Loucy (cell line): ENCODE measurements at regions not wholly inside any gene's neighbourhood (a gene's known extent, or its start where the extent isn't known, plus 50 kb on each side); places are given as distances from the start of the nearest gene placed in this dataset.
"Not testable (repeated sequence)": the region's sequence is repeated elsewhere in the genome, so short reads cannot be mapped to it uniquely, and the experiment has no call there.

ENCODE experiments used
- H2AFZ ChIP-seq: fragments of 200-600 bp; sonication (generic); 2 replicates; pipeline ENCODE4 v1.6.0; 2016; ENCODE audit warnings: antibody characterized with exemption, mild to moderate bottlenecking, low read length, moderate library complexity
- H3F3A ChIP-seq: fragments of 200-600 bp; 2 replicates; pipeline ENCODE4 v1.6.0; 2016; ENCODE audit warnings: antibody characterized with exemption, low read depth, mild to moderate bottlenecking
- H3K27me3 ChIP-seq: fragments of 200-600 bp; sonication (generic); 2 replicates; pipeline ENCODE4 v1.6.1; 2014; ENCODE audit warnings: low read length, mild to moderate bottlenecking; ENCODE audit not compliant: insufficient read depth, poor library complexity, severe bottlenecking
- H3K36me3 ChIP-seq: fragments of 200-600 bp; sonication (generic); 2 replicates; pipeline ENCODE4 v1.6.1; 2016; ENCODE audit warnings: low read length; ENCODE audit not compliant: insufficient read depth
- H3K4me1 ChIP-seq: fragments of 200-600 bp; sonication (generic); 2 replicates; pipeline ENCODE4 v1.5.1; 2014; ENCODE audit warnings: low read length, mild to moderate bottlenecking; ENCODE audit not compliant: insufficient read depth, poor library complexity, severe bottlenecking
- H3K4me2 ChIP-seq: fragments of 200-600 bp; sonication (generic); 2 replicates; pipeline ENCODE4 v1.6.0; 2014; ENCODE audit warnings: antibody characterized with exemption, low read length, low read depth, mild to moderate bottlenecking; ENCODE audit not compliant: poor library complexity, severe bottlenecking
- H3K4me3 ChIP-seq: fragments of 200-600 bp; sonication (generic); 2 replicates; pipeline ENCODE4 v1.5.1; 2014; ENCODE audit warnings: low read length, mild to moderate bottlenecking, mixed read lengths; ENCODE audit not compliant: poor library complexity, severe bottlenecking
- H3K79me2 ChIP-seq: fragments of 200-600 bp; sonication (generic); 2 replicates; pipeline ENCODE4 v1.6.1; 2014; ENCODE audit warnings: low read length; ENCODE audit not compliant: insufficient read depth
- H3K9ac ChIP-seq: fragments of 200-600 bp; sonication (generic); 2 replicates; pipeline ENCODE4 v1.6.0; 2014; ENCODE audit warnings: mild to moderate bottlenecking, low read depth, low read length, moderate library complexity; ENCODE audit not compliant: poor library complexity, severe bottlenecking
- H3K9me2 ChIP-seq: fragments of 200-600 bp; sonication (generic); replicated peaks from 2 replicates; pipeline ENCODE4 v1.6.1; 2016; ENCODE audit warnings: low read depth, low read length, mixed read lengths
- H3K9me3 ChIP-seq: fragments of 200-600 bp; sonication (generic); 2 replicates; pipeline ENCODE4 v1.6.1; 2014; ENCODE audit warnings: mild to moderate bottlenecking, antibody characterized with exemption, low read length, low read depth; ENCODE audit not compliant: insufficient read depth
- H4K20me1 ChIP-seq: fragments of 200-600 bp; sonication (generic); 2 replicates; pipeline ENCODE4 v1.6.0; 2014; ENCODE audit warnings: antibody characterized with exemption, low read length, mild to moderate bottlenecking; ENCODE audit not compliant: insufficient read depth, poor library complexity, severe bottlenecking
- EZH2phosphoT487 ChIP-seq: fragments of 200-600 bp; IDR thresholded peaks from 2 replicates; pipeline ENCODE4 v1.6.1; 2018; ENCODE audit warnings: antibody characterized with exemption, mild to moderate bottlenecking, moderate library complexity, borderline replicate concordance
- TF ChIP-seq, protein P1 (sequence below): fragments of 200-600 bp; sonication (generic); conservative IDR thresholded peaks from 2 replicates; pipeline ENCODE4 v1.5.1; 2014; ENCODE audit warnings: mild to moderate bottlenecking, antibody characterized with exemption, low read length

DNA sequence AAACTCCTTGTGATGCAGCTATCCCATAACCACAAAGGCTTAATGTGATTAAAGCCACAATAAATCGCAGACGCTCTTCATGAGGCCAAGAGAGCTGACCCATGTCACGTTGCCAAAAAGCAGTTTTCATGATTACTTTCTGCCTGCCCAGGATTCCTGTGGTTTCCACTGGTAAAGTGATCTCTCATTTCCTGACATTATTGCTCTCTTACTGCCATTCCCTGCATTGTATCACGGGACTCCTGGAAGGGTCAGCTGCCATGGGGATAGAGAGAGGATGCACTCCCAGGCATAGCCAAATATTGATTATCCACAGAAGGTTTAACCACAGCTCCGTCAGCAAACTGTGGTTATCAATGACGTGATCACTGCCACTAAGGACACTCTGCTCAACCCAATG, 103.8 kb upstream of the SLC1A3 start:
- Histone ChIP-seq H3K4me3 (no peak overlapping the region), H3K9ac (no peak overlapping the region), H3K79me2 (no peaks in the 10 kb centered on the region), H3K36me3 (no peaks in the 10 kb centered on the region), H3K4me1 (no peaks in the 10 kb centered on the region), H3K27me3 (no peaks in the 10 kb centered on the region), H3K4me2 (no peak overlapping the region), H2AFZ (no peak overlapping the region), H3F3A (no peaks in the 10 kb centered on the region), H3K9me3 (no peaks in the 10 kb centered on the region), H4K20me1 (no peaks in the 10 kb centered on the region), H3K9me2 (no peaks in the 10 kb centered on the region)
- TF ChIP-seq, protein P1, sequence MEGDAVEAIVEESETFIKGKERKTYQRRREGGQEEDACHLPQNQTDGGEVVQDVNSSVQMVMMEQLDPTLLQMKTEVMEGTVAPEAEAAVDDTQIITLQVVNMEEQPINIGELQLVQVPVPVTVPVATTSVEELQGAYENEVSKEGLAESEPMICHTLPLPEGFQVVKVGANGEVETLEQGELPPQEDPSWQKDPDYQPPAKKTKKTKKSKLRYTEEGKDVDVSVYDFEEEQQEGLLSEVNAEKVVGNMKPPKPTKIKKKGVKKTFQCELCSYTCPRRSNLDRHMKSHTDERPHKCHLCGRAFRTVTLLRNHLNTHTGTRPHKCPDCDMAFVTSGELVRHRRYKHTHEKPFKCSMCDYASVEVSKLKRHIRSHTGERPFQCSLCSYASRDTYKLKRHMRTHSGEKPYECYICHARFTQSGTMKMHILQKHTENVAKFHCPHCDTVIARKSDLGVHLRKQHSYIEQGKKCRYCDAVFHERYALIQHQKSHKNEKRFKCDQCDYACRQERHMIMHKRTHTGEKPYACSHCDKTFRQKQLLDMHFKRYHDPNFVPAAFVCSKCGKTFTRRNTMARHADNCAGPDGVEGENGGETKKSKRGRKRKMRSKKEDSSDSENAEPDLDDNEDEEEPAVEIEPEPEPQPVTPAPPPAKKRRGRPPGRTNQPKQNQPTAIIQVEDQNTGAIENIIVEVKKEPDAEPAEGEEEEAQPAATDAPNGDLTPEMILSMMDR, result no peak
- TF ChIP-seq EZH2phosphoT487, result no peak

DNA sequence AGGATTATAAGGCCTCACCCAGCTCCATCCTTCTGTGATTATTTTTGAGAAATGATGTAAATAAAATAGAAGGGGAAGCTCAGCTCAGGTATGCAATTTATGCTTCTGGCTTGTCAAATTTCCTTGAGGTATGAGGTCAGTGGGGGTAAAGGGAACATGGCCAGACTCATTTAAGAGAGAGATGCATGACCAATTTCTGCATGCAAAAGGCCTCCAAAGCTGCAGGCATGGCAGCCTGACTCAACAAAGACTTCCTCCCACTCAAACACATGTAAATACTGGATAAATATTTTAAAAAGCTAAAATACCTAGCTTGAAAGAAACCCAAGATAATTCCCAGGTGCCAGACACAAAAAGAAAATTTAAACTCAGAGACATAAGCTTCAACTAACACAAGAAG, 101.4 kb upstream of the SLC1A3 start:
- Histone ChIP-seq H3K4me3 (no peak overlapping the region), H3K9me2 (no peaks in the 10 kb centered on the region), H2AFZ (no peak overlapping the region), H3F3A (no peaks in the 10 kb centered on the region), H3K36me3 (no peaks in the 10 kb centered on the region), H4K20me1 (no peaks in the 10 kb centered on the region), H3K4me2 (no peak overlapping the region), H3K9ac (no peak overlapping the region), H3K9me3 (no peaks in the 10 kb centered on the region), H3K27me3 (no peaks in the 10 kb centered on the region), H3K4me1 (no peaks in the 10 kb centered on the region), H3K79me2 (no peaks in the 10 kb centered on the region)
- TF ChIP-seq, protein P1, result no peak
- no peak for TF ChIP-seq EZH2phosphoT487

DNA sequence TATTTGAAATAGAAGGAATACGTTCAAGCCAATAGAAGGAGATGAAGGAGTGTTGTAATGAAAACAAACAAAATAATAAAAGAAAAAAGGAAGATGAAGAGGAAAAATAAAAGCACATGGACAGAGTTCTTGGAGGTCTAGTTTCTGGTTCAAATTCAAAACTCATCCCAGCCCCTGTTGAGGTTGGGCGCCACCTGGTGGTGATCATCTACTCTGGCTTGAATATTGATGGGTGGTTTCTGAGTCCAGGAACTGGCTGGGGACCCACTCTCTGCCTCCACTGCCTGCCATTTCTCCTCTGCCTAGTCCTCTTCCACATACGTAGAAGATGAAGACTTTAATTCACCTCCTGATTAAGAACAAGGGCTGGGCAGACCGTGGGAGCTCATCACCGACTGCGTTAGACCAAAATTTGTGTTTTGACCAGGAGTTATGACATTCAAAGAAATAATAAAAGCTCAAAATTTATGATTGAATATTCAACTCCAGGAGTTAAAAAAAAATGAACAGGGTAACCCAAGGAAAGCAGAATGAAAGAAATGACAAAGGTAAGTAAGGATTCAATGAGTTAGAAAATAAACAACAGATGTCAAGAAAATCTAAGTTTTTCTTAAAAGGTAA, 99.0 kb upstream of the SLC1A3 start:
- no peak overlapping the region for H3K4me2 ChIP-seq
- H3K4me1 ChIP-seq, result no peaks in the 10 kb centered on the region
- no peak overlapping the region for H3K9ac ChIP-seq
- no peaks in the 10 kb centered on the region for H3K79me2 ChIP-seq
- no peaks in the 10 kb centered on the region for H3K36me3 ChIP-seq
- H3K9me2 ChIP-seq, result no peaks in the 10 kb centered on the region
- H3K27me3 ChIP-seq, result no peaks in the 10 kb centered on the region
- H3F3A ChIP-seq, result no peaks in the 10 kb centered on the region
- no peaks in the 10 kb centered on the region for H4K20me1 ChIP-seq
- H2AFZ ChIP-seq, result peak overlapping the region; percentile 25; the same call in 1 of the 2 replicates
- no peak overlapping the region for H3K4me3 ChIP-seq
- TF ChIP-seq, protein P1, result peak; percentile 92
- no peak for TF ChIP-seq EZH2phosphoT487
- H3K9me3 ChIP-seq, result no peaks in the 10 kb centered on the region

DNA sequence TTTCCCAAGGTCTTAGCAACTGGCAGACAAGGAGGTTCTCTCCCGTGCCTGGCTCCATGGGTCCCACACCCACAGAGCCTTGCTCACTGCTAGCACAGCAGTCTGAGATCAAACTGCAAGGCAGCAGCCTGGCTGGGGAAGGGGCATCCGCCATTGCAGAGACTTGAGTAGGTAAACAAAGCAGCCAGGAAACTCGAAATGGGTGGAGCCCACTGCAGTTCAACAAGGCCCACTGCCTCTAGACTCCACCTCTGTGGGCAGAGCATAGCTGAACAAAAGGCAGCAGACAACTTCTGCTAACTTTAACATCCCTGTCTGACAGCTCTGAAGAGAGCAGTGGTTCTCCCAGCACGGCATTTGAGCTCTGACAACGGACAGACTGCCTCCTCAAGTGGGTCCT, 98.1 kb upstream of the SLC1A3 start:
- H3K9ac ChIP-seq, H3K79me2 ChIP-seq, H3K36me3 ChIP-seq, H3K9me2 ChIP-seq, H3K9me3 ChIP-seq, H3K4me3 ChIP-seq, H3F3A ChIP-seq, H3K27me3 ChIP-seq, H4K20me1 ChIP-seq, H3K4me1 ChIP-seq, H3K4me2 ChIP-seq: not testable (repeated sequence)
- H2AFZ ChIP-seq, result peak overlapping the region; percentile 55; the same call in 1 of the 2 replicates

DNA sequence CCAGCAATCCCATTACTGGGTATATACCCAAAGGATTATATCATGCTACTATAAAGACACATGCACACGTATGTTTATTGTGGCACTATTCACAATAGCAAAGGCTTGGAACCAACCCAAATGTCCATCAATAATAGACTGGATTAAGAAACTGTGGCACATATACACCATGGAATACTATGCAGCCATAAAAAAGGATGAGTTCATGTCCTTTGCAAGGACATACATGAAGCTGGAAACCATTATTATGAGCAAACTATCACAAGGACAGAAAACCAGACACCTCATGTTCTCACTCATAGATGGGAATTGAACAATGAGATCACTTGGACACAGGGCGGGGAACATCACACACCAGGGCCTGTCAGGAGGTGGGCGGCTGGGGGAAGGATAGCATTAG, 92.8 kb upstream of the SLC1A3 start:
- H3K4me2 ChIP-seq, H3K4me1 ChIP-seq, H3K4me3 ChIP-seq, H3K27me3 ChIP-seq, H3K36me3 ChIP-seq, H3K9me3 ChIP-seq, H3K9me2 ChIP-seq, H3F3A ChIP-seq, H3K79me2 ChIP-seq, H2AFZ ChIP-seq, H3K9ac ChIP-seq, H4K20me1 ChIP-seq: not testable (repeated sequence)
